NCI-H774 (cell line): ENCODE measurements at regions not wholly inside any gene's neighbourhood (a gene's known extent, or its start where the extent isn't known, plus 50 kb on each side); places are given as distances from the start of the nearest gene placed in this dataset.

Experiments used
- DNase-seq: peaks from one replicate; lab custom pipeline; 2025; lab: John Stamatoyannopoulos, UW

DNA sequence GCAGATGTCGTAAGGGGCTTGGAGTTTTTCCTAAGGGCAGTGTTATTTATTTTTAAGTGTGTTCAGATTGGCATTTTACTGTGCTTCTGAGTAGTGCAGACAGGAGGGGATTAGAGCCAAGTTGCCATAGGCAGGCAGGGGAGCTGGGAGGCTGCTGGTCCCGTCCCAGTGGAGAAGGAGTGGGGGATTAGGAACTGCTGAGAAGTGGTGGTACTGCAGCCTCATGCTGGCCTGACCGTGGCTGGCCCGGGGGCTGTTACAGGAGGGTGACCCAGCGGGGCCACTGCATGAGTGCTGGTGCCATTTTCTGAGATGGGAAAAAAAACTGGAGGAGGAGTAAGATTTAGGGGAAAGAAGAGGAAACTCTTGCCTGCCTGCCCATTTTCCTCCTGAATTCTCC is 52.3 kb upstream of the DLK1 start:
- DNase-seq = no peak

DNA sequence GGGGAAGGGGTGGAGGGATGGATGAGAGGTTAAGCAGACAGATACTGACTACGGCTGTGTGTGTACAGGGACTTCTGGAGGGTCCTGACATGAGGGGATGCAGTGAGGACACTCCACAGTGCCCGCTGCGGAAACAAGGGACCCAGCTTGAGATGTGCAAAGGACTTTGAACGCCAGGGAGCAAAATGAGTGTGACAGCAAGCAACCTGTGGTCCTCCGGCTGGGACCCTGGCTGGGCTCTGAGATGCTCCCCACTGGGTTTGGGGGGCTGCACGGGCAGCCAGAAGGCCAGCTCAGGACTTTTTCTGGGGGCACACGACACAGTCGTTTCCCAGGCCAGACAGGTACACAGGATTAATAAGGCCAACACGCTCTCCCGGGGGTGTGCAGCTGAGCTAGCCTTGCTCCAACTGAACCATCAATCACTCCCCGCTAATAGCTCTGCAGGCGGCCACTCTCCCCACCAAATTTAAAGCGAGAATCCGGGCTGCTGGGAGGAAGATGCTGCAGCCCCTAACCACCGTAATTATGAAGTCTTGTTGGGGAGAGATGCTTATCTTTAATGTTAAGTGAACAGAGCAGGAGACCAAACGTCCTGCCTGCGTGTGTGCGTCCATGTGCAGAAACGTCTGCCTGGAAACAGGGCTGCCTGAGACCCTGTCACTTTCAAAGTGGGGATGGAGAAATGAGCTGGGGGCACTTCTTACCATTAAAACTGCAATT is 51.6 kb upstream of the DLK1 start:
- DNase-seq = no peak

DNA sequence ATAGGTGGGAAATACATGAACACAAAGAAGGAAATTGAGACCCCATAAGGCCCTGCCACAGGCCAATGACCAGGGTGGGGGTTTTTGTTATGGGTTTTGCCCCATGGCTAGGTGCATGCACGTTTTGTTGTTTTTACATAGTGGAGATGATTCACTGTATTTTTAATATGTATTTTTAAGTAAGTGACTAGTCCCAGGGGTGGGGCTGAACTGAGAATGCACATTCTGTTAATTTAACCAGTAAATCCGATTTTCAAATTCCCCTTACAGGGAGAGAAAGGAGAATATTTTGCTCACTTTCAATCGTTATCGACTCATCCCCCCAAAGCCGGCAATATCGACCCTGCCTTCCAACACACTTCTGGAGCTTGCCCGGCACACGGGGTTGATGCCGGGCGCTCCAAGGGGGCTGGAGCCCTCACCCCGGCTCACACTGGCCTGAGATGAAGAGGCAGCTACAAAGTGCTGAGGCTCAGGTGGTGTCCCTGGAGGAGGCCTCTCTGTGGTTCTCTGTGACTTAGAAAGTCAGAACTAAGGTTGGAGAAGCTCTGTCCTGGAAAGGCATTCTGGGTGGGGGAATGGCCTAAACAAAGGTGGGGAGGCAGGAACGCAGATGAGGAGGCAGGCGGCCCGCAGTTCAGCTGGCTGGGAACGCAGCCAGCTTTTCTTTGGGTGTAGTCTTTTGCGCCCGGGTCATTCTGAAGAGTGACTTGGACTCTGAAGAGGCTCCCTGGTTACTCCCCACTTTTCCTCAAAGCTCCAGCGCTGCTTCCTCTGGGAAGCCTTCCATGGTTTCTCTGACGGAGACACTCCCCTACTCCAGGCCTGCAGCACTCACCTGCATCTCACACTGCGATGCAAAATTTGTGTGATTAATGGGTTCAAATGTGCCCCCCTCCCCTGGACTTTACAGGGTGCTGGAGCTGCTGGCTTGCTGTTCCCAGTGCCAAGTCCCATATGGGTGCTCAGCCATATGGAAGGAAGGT is 50.7 kb upstream of the DLK1 start:
- DNase-seq = no peak
